NCI-H2171 (cell line): ENCODE measurements at regions not wholly inside any gene's neighbourhood (a gene's known extent, or its start where the extent isn't known, plus 50 kb on each side); places are given as distances from the start of the nearest gene placed in this dataset.

Source experiments
- DNase-seq: peaks from one replicate; lab custom pipeline; 2025; lab: John Stamatoyannopoulos, UW

DNA sequence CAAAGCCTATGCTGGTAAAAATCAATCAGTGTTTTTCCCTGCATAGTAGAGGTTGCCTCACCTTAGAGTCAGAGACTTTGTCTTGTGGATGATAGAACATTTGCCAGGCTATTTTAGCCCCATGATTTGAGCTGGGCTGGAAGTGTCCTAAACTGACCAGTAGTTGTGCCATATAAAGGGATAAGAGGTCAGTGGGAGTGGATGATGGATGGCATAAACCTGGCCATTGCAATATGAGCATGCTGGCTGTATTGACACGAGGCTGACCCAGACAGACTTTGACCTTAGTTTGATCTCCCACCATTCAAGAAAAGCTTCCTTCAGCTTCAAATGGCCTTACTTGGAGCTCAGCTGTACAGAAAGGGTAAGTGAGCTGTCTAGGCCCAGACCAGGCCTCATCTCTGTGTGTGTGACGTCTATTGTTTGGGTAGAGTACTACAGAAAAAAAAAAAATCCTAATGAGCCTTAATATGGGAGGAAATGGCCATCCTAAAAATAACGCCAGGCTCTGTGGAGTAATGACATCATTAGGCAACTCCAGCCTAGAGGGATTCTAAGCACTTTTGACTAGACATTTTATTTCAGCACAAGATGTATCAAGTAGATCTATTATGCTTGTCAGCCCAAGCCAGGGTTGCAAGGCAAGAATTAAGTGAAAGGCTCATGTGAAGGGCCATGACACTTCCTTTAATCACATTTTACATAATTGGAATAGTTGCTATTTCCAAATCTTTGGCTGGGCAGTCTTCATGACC, 51.3 kb upstream of the CADM1 start:
- DNase-seq, result no peak
